Bone marrow (tissue), 2 donors: ENCODE measurements at regions not wholly inside any gene's neighbourhood (a gene's known extent, or its start where the extent isn't known, plus 50 kb on each side); places are given as distances from the start of the nearest gene placed in this dataset.

Experiments
- DNase-seq, 2 donors: peaks; one replicate each; lab custom pipeline; 2025; lab: John Stamatoyannopoulos, UW

GRCh38 chr2:143954186-143954585 is 565.7 kb downstream of the ZEB2 start:
- no peak for DNase-seq

DNA sequence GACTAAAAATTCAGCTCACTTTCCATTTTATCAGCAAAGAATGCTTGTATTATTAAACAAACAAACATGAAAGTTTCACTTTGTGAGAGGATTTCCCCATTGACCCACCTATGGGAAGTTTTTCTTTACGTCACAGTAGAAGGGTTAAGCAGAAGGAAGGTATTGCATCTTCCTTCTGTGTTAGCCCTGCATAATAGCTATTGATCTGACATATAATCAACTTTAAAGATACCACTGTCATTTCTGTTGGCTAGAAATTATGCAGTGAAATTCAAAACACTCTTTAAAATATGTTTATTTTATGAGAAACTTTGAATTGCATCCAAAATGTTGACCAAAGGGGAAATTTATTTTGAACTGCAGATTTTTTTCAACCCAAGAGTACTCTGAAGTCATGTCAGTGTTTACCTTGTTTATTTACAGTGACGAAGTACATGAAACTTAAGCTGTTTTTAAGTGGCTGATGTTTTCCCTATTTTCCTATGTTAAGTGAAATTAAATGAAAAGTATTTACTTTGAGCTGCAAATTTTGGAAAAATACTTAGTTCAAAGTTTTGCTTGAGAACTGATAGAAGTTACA is 566.4 kb downstream of the ZEB2 start:
- no peak for DNase-seq

- no peak for DNase-seq
These were observed 567.4 kb downstream of the ZEB2 start for GRCh38 chr2:143952536-143952935.

GRCh38 chr2:143950704-143951103 is 569.2 kb downstream of the ZEB2 start:
- no peak for DNase-seq

- DNase-seq = no peak
These were observed 570.6 kb downstream of the ZEB2 start for GRCh38 chr2:143949121-143949848.

- no peak for DNase-seq
These were observed 571.2 kb downstream of the ZEB2 start for GRCh38 chr2:143948710-143949109.

GRCh38 chr2:143946436-143947391 is 573.2 kb downstream of the ZEB2 start:
- no peak for DNase-seq

DNA sequence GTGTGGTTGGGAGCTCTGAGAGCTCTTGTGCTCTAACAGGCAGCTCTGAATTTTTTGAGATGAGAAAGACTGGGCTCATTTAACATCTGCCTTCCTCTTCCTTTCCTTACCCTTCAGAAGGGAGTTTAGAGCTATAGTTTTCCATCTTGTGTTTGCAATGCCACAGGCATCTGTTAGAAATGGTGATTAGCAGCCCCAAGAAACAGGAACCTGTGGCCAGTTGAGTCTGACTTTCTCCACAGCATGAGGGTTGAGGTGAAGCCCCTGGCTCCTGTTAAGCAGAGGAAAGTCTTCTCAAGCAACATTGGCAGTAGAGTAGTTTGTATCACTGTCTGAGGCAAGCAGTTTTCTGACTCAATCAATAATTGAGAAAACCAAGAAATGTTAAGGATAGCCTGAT is 577.4 kb downstream of the ZEB2 start:
- DNase-seq = no peak

GRCh38 chr2:143940720-143941119 is 579.2 kb downstream of the ZEB2 start:
- no peak for DNase-seq

DNA sequence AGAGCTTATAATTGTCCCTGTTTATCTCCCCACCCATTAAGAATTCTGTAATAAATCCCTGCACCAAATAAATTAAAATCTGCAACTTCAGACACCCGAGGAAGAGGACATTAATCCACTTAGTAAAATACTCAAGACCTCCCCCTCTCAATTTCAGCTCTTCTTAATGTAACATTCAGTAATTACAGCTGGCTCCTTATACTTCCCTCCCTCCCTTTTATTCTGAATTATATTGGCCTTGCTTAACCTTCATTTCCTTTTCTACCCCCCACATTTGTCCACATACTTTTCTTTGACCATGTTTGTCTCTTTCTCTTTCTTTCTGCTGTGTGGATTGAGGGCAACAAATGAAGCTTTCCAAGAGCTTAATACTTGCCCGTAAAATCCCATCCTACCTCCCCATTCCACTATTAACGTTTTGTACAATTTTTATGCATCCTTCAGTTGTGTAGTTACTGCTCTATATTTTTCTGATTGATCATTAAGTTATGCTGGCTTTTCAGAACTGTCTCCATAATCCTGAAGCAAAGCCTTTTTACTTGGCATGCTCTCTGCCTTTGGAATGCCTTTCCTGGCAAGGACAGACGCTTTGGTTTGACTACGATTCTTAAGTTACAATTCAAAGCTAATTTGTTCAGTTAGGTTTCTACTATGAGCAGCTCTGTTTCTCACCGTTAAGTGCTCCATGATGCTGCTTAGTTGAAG is 580.1 kb downstream of the ZEB2 start:
- DNase-seq = no peak

GRCh38 chr2:143937723-143938350 is 582.1 kb downstream of the ZEB2 start:
- no peak for DNase-seq

GRCh38 chr2:143936848-143937722 is 582.8 kb downstream of the ZEB2 start:
- no peak for DNase-seq

- no peak for DNase-seq
These were observed 583.4 kb downstream of the ZEB2 start for GRCh38 chr2:143936538-143936847.

- no peak for DNase-seq
These were observed 584.5 kb downstream of the ZEB2 start for GRCh38 chr2:143935482-143935752.

- DNase-seq = no peak
These were observed 585.1 kb downstream of the ZEB2 start for GRCh38 chr2:143934626-143935481.

DNA sequence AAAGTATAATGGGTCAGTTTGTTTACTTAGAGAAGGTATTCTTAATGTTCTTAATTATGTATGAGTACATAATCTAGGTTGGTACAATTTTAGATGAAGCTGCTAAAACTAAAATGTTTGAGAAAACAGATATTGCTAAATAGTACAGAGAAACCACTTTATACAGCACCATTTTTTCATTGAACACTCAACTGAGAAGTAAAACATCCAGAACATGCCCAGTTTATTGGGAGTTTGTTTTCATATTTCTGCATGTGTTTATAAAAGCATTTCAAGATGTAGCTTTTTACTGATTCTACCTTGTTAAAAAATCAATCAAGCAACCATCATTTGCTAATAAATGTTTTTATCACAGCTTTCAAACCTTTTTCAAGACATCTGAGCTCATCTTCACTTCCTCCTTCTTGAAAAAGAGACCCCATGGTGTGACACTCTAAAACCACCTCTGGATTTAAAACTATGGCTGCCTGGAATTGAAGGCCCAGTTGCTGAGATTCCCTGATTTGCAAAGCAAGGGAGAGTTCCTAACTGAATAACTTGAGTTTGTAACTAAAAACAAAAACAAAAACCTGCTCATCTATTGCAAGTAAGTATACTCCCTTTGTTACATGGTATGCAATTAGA is 585.9 kb downstream of the ZEB2 start:
- no peak for DNase-seq

GRCh38 chr2:143930891-143931290 is 589.0 kb downstream of the ZEB2 start:
- DNase-seq = no peak

GRCh38 chr2:143928613-143929012 is 591.3 kb downstream of the ZEB2 start:
- DNase-seq = no peak

DNA sequence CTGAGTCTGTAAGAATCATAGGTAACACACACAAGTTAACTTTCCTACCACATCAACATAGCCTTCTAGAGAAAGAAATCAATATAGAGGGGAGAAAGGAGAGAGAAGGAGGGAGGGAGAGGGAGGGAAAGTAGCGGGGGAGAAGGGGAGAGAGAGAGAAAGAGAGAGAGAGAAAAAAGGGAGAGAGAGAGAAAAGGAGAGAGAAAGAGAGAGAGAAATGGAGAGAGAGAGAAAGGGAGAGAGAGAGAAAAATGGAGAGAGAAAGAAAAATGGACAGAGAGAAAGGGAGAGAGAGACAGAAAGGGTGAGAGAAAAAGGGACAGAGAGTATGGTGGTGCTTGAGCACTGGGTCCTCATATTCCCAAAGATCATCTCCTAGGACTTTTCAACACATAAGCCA is 591.7 kb downstream of the ZEB2 start:
- no peak for DNase-seq

DNA sequence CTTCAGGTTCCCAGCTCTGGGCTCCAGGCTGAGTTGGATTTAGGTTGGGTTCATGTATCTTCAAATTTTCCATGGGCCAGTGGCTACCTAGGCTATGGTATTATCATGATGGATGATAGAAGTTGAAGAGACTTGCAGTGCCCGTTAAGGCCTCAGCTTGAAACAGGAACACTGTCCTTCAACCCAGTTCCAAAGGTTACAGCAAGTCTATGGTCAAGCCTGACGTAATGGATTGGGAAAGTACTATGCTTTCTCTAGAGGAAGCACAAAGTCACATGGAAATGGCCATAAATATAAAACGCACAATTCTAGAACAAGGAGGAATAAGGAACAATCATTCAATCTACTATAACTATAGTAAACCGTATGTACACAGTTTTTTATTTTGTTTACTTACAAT is 593.2 kb downstream of the ZEB2 start:
- no peak for DNase-seq
